Stimulated activated CD4-positive, alpha-beta T cell treated with anti-CD3 and anti-CD28 coated beads, Interleukin-1b, Interleukin-23, amount 100 ng/mL, for 1 hour (primary cell): ENCODE measurements at regions not wholly inside any gene's neighbourhood (a gene's known extent, or its start where the extent isn't known, plus 50 kb on each side); places are given as distances from the start of the nearest gene placed in this dataset.

ENCODE experiments used
- DNase-seq, 2 donors: peaks; one replicate each; pipeline ENCODE4 v3.0.0-alpha.2; 2020; ENCODE audit warnings: low read depth in 2 of 2

- DNase-seq: no peak
These were observed 541.6 kb upstream of the ALCAM start for GRCh38 chr3:104825116-104825515.

DNA sequence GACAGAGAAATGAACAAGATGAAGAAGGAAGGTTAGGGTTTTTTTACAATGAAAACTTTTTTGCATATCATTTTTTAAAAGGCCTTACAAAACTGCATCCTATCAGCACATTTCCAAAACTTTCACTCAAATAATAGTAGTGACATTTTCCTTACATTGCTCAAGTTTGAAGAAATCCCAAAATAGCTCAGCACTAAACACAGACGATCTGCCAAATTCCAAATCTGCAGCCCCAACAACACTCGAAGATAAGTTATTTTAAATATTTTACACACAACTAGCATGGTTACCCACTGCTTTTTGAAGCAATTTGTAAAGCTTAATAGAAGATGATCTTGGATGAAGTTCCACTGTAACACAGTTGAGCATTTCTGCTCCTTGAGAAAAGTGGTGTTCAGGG, 535.6 kb upstream of the ALCAM start:
- no peak for DNase-seq

DNA sequence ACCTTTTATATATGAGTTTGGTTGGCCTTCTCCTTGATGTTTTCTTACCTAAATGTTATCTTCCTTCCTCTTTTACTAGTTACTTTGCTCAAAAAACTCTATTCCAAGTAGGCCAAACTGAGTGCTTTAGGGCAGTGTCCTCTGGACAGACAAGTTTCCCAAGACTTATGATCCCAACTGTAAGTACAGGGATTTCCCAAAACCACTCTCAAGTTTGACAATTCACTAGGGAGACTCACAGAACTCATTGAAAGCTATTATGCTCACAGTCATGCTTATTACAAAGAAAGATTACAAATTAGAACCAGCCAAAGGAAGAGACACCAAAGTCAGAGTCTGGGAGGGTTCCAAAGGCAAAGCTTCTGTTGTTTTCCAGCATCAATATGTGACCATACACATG, 534.2 kb upstream of the ALCAM start:
- no peak for DNase-seq

DNA sequence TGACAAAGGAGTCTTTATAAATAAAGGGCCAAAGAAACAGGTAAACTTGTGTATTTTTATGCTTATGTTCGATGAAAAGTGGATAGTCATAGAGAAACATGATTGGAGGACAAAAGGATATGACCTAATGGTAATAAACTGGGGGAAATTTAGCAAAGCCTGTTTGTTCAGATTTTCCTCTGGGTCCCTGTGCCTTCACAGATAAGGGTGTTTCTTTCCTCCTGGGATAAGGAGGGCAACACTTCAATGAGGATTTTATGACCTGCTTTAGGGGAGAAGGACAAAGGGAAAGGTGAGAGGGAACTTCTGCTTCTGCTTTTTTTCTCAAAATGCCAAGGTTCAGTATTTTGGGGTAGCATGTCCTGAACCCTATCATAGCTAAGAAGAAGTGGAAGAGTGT, 531.3 kb upstream of the ALCAM start:
- no peak for DNase-seq

DNA sequence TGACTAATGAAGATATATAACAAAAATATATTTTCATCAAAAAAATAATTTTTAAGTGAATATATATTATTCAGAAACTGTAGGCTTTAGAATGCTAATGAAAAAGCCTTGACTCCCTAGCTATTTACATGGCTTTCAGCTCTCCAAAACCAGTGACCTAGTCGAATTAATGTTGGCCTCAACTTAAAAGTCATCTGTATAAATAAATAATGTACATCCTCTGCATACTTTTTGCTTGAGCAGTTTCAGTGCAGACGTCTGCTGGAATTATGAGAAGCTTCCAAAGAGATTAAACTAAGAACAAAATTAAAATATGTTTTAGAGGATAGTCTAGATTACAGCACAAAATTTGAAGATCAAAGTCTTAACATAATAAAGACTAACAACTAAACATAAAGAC, 520.4 kb upstream of the ALCAM start:
- no peak for DNase-seq

- no peak for DNase-seq
These were observed 517.6 kb upstream of the ALCAM start for GRCh38 chr3:104849070-104849469.

- DNase-seq: no peak
These were observed 512.2 kb upstream of the ALCAM start for GRCh38 chr3:104854468-104854867.

DNA sequence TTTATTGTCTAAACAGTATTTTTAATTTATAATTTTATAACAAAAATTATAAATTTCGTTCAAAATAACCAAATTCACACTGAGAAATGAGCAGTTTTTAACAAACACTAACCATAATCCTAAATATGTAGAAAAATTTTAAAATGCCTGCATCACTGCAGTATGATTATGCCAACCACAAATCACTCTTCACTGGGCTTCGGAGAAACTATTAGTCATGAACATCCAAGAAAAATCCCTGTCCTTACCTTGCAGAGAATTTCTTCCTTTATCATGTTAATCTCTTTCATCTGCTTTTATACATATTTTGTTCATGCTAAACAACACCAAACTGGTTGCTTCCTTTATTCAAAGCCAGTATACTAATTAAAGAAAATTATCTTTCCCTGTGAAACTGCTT, 511.0 kb upstream of the ALCAM start:
- no peak for DNase-seq

GRCh38 chr3:104856741-104857140, 510.0 kb upstream of the ALCAM start:
- DNase-seq: no peak

- no peak for DNase-seq
These were observed 498.4 kb upstream of the ALCAM start for GRCh38 chr3:104868291-104868690.

- DNase-seq: no peak
These were observed 496.4 kb upstream of the ALCAM start for GRCh38 chr3:104870276-104870675.

- no peak for DNase-seq
These were observed 493.4 kb upstream of the ALCAM start for GRCh38 chr3:104873331-104873730.

DNA sequence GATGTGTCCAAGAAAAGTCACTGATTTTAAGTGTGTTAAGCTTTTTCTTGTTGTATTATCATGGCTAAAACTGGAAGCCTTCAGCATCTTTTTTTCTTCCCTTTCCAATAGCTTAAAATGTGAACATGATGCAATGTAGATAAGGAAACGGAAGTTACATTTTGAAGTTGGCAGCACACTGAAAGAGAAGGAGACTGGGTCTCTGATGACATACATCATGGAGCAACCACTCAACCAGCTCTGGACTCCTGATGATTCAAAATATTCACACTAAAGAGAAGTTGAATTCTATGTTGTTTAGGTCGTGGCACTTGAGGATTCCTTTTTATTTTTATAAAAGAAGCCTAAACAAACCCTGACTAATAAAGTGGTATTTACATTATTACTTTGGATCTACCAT, 488.3 kb upstream of the ALCAM start:
- DNase-seq: no peak

GRCh38 chr3:104879919-104880318, 486.8 kb upstream of the ALCAM start:
- DNase-seq: no peak

GRCh38 chr3:104885214-104885814, 481.4 kb upstream of the ALCAM start:
- DNase-seq: no peak

GRCh38 chr3:104886220-104886995, 480.3 kb upstream of the ALCAM start:
- DNase-seq: no peak

- no peak for DNase-seq
These were observed 479.6 kb upstream of the ALCAM start for GRCh38 chr3:104887069-104887468.

GRCh38 chr3:104887619-104888018, 479.1 kb upstream of the ALCAM start:
- DNase-seq: no peak

GRCh38 chr3:104892044-104892443, 474.7 kb upstream of the ALCAM start:
- no peak for DNase-seq

DNA sequence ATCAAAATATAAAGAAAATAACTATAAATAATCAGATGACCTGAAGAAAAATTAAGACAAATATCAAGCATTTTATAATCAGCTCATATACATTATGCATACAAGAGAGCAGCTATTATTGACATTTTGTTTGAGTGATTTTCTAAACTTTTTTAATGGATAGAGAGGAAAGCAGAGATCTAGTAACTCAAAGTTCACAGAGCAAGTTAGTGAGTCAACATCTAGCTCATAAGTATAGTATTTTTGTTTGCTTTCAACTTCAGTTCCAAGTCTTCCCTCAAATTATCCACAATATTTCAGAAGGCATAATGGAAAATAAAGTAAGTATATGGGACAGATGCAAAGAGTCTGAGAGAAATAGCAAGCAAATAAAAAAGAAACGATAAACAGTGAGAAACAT, 470.1 kb upstream of the ALCAM start:
- DNase-seq: no peak

DNA sequence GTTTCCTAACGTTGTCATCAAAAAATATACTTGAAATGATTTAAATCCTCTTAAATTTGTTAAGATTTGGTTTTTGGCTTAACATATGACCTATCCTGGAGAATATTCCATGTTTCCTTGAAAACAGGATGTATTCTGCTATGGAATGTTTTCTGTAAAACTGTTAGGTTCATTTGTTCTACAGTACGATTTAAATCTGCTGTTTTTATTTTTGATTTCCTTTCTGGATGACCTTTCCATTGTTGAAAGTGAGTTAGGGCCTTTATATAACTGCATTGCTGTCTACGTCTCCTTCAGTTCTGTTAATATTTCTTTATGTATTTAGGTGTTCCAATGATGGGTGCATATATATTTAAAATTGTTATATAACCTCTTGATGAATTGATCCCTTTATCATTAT, 465.3 kb upstream of the ALCAM start:
- no peak for DNase-seq

GRCh38 chr3:104903064-104903463, 463.6 kb upstream of the ALCAM start:
- DNase-seq: no peak

DNA sequence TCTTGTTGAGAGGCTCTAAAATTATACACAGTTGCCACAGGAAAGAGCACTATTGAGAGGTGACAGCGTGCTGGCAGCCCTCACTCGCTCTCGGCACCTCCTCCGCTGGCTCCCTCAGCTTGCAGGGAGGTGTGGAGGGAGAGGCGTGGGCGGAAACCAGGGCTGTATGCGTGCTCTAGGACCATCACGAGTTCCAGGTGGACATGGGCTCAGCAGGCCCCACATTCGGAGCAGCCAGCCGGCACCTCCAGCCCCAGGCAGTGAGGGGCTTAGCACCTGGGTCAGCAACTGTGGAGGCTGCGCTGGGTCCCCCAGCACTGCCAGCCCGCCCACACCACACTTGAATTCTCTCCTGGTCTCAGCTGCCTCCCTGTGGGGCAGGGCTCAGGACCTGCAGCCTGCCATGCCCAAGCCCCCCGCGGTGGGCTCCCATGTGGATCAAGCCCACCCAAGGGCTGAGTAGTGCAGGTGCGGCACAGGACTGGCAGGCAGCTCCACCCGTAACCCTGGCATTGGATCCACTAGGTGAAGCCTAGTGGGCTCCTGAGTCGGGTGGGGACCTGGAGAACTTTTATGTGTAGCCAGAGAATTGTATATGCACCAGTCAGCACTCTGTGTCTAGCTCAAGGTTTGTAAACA, 460.6 kb upstream of the ALCAM start:
- DNase-seq: no peak
